ENCODE measurements at regions not wholly inside any gene's neighbourhood (a gene's known extent, or its start where the extent isn't known, plus 50 kb on each side); places are given as distances from the start of the nearest gene placed in this dataset.

DNA sequence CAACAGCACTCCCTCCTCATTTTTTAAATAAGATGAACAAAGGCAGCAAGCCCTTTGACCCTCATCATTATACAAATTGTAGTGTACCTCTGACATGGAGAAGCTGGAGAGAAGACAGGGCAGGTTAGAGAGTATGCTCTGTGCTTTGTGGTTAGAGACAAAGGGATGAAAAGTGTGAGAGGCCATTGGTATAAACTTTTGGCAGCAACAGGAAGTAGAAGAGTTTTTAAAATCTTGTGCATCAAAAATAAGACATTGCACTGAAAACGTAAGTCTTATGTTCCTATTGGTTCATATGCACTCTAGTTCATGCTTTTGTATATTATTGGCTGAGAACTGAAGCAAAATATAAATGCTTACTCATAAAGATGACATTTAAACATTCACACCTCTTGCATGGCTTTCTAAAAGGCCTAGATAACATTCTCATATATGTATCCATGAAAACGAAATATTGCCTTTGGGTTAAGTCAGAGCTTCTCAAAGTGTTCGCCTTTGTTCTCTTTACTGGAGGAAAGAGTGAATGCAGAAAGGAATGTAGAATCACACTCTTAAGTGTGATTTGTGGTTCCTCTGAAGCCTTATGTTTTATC, 158.0 kb downstream of the PALM2AKAP2 start:
- ChIA-PET CTCF (no interaction called here), POLR2A (no interaction called here)
- Histone ChIP-seq H3K4me1 (ENCODE audit: control insufficient read depth, extremely low read depth, insufficient read depth, low read length) (no peaks in the 10 kb centered on the region), H3K9ac (replicated peaks; ENCODE audit: extremely low read depth, insufficient read depth, low read length) (no peak overlapping the region), H3K27ac (ENCODE audit: insufficient read depth, low read depth, low read length) (no peak overlapping the region), H3K36me3 (ENCODE audit: control insufficient read depth in 2 of 2, extremely low read depth in 1 of 2, insufficient read depth in 2 of 2, low read length in 2 of 2) (no peaks in the 10 kb centered on the region), H3K4me2 (ENCODE audit: insufficient read depth, low read length) (no peak overlapping the region), H3K79me2 (ENCODE audit: control insufficient read depth, insufficient read depth, low read length) (no peaks in the 10 kb centered on the region), H3K9me3 (replicated peaks; ENCODE audit: control insufficient read depth, insufficient read depth, low read length) (no peaks in the 10 kb centered on the region), H2AFZ (ENCODE audit: low read depth, low read length) (no peak overlapping the region), H3K9me1 (replicated peaks; ENCODE audit: control insufficient read depth, extremely low read depth, insufficient read depth, low read length) (no peaks in the 10 kb centered on the region), H4K20me1 (replicated peaks; ENCODE audit: control insufficient read depth, extremely low read depth, insufficient read depth, low read length) (no peaks in the 10 kb centered on the region), H3K4me3 (replicated peaks in 1 of 3; ENCODE audit: insufficient read depth in 1 of 3, low read depth in 1 of 3, low read length in 3 of 3) (no peak overlapping the region), H3K27me3 (ENCODE audit: control insufficient read depth in 2 of 2, insufficient read depth in 2 of 2, low read length in 2 of 2) (no peaks in the 10 kb centered on the region)
- no TSS peak for BruUV-seq (replicated peaks)
- dilution Hi-C loops (cut with MboI; ENCODE audit: extremely low pct_ligation_motif_present, low sequenced_read_pairs), result no loop called here
- DNase-seq (ENCODE audit: low read depth, low spot score) (no peak), FAIRE-seq (no peak)
- intact Hi-C loops (cut with micrococcal nuclease), result no loop called here
- TF ChIP-seq JUN (IDR thresholded peaks at IDR 0.05; ENCODE audit: borderline replicate concordance, insufficient read depth, insufficient read length, low read depth) (no peak), GATA2 (IDR thresholded peaks at IDR 0.05; ENCODE audit: insufficient read depth, insufficient read length, low read depth, low read length) (no peak), MYC (IDR thresholded peaks at IDR 0.05; ENCODE audit: low read depth, low read length) (no peak), EZH2 (IDR thresholded peaks at IDR 0.05; ENCODE audit: borderline replicate concordance, low read depth, low read length, severe bottlenecking) (no peak), POLR2A (IDR thresholded peaks at IDR 0.05; ENCODE audit: low read depth, low read length) (no peak), FOS (IDR thresholded peaks at IDR 0.05; ENCODE audit: borderline replicate concordance, insufficient read depth, low read length) (no peak), POLR2AphosphoS5 (IDR thresholded peaks at IDR 0.05; ENCODE audit: insufficient read depth, low read depth, low read length) (no peak)
- TF ChIP-seq, protein P1, sequence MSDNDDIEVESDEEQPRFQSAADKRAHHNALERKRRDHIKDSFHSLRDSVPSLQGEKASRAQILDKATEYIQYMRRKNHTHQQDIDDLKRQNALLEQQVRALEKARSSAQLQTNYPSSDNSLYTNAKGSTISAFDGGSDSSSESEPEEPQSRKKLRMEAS (IDR thresholded peaks at IDR 0.05; ENCODE audit: insufficient read depth, insufficient read length), result no peak
- TF ChIP-seq, protein P2, sequence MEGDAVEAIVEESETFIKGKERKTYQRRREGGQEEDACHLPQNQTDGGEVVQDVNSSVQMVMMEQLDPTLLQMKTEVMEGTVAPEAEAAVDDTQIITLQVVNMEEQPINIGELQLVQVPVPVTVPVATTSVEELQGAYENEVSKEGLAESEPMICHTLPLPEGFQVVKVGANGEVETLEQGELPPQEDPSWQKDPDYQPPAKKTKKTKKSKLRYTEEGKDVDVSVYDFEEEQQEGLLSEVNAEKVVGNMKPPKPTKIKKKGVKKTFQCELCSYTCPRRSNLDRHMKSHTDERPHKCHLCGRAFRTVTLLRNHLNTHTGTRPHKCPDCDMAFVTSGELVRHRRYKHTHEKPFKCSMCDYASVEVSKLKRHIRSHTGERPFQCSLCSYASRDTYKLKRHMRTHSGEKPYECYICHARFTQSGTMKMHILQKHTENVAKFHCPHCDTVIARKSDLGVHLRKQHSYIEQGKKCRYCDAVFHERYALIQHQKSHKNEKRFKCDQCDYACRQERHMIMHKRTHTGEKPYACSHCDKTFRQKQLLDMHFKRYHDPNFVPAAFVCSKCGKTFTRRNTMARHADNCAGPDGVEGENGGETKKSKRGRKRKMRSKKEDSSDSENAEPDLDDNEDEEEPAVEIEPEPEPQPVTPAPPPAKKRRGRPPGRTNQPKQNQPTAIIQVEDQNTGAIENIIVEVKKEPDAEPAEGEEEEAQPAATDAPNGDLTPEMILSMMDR (IDR thresholded peaks at IDR 0.05; ENCODE audit: extremely low read depth in 1 of 2, insufficient read depth in 1 of 2, low read depth in 1 of 2, low read length in 2 of 2), result no peak

Measured in endothelial cell of umbilical vein (primary cell).